ENCODE measurements at regions not wholly inside any gene's neighbourhood (a gene's known extent, or its start where the extent isn't known, plus 50 kb on each side); places are given as distances from the start of the nearest gene placed in this dataset.

- no peaks in the 10 kb centered on the region for H3K27me3 Mint-ChIP-seq (ENCODE audit: insufficient read depth, unreplicated experiment)
- TF ChIP-seq, protein P1, sequence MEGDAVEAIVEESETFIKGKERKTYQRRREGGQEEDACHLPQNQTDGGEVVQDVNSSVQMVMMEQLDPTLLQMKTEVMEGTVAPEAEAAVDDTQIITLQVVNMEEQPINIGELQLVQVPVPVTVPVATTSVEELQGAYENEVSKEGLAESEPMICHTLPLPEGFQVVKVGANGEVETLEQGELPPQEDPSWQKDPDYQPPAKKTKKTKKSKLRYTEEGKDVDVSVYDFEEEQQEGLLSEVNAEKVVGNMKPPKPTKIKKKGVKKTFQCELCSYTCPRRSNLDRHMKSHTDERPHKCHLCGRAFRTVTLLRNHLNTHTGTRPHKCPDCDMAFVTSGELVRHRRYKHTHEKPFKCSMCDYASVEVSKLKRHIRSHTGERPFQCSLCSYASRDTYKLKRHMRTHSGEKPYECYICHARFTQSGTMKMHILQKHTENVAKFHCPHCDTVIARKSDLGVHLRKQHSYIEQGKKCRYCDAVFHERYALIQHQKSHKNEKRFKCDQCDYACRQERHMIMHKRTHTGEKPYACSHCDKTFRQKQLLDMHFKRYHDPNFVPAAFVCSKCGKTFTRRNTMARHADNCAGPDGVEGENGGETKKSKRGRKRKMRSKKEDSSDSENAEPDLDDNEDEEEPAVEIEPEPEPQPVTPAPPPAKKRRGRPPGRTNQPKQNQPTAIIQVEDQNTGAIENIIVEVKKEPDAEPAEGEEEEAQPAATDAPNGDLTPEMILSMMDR (IDR thresholded peaks at IDR 0.05; ENCODE audit: unreplicated experiment): no peak
- ChIA-PET CTCF (no interaction called here), POLR2A (no interaction called here)
- no peak overlapping the region for H3K27ac Mint-ChIP-seq (ENCODE audit: low read depth, unreplicated experiment)
- no peak for DNase-seq (ENCODE audit: unreplicated experiment)
- no peaks in the 10 kb centered on the region for H3K4me1 Mint-ChIP-seq (ENCODE audit: insufficient read depth, unreplicated experiment)
- no TSS peak for BruUV-seq (replicated peaks)
- H3K36me3 Mint-ChIP-seq (ENCODE audit: insufficient read depth, unreplicated experiment): peaks cover 6% of the 10 kb centered on the region
- H3K9me3 Mint-ChIP-seq (ENCODE audit: unreplicated experiment): peaks cover 19% of the 10 kb centered on the region
- intact Hi-C loops (cut with micrococcal nuclease): no loop called here
- no peak overlapping the region for H3K4me3 Mint-ChIP-seq (ENCODE audit: unreplicated experiment)
Measured at GRCh38 chr18:78906066-78906465, 73.6 kb upstream of the SALL3 start.

GRCh38 chr18:78908462-78909260, 71.0 kb upstream of the SALL3 start:
- Mint-ChIP-seq H3K9me3 (ENCODE audit: unreplicated experiment) (peaks cover 8% of the 10 kb centered on the region), H3K27ac (ENCODE audit: low read depth, unreplicated experiment) (no peak overlapping the region), H3K4me1 (ENCODE audit: insufficient read depth, unreplicated experiment) (no peaks in the 10 kb centered on the region), H3K27me3 (ENCODE audit: insufficient read depth, unreplicated experiment) (no peaks in the 10 kb centered on the region), H3K36me3 (ENCODE audit: insufficient read depth, unreplicated experiment) (no peaks in the 10 kb centered on the region), H3K4me3 (ENCODE audit: unreplicated experiment) (no peak overlapping the region)
- ChIA-PET POLR2A (no interaction called here), CTCF (interaction anchor here (0.7 to 1.2 kb wide), 4 partner anchors 33 to 635 kb away, joined by 3 to 4 read pairs (median 3); no protein-coding TSS in a partner anchor)
- no peak for DNase-seq (ENCODE audit: unreplicated experiment)
- TF ChIP-seq, protein P1 (IDR thresholded peaks at IDR 0.05; ENCODE audit: unreplicated experiment): no peak
- intact Hi-C loops (cut with micrococcal nuclease): no loop called here
- BruUV-seq (replicated peaks): no TSS peak

DNA sequence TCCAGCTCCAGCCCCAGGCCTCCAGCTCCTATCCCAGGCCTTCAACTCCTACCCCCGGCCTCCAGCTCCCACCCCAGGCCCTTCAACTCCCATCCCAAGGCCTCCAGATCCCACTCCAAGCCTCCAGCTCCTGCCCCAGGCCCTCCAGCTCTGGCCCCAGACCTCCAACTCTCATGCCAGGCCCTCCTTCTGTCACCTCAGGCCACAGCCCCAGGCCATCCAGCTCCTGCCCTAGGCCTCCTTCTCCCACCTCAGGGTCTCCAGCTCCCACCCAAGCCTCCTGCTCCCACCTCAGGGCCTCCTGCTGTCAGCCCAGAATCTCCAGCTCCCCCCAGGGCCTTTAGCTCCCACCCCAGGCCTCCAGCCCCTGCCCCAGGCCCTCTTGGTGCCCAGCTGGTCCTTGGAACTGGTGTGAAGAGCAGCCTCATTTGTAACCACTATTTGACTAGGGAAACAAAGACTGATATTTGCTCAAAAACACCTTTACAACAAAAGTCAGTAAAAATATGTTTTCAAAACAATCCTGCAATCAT, 67.8 kb upstream of the SALL3 start:
- DNase-seq (ENCODE audit: unreplicated experiment): no peak
- H3K4me3 Mint-ChIP-seq (ENCODE audit: unreplicated experiment): no peak overlapping the region
- H3K27ac Mint-ChIP-seq (ENCODE audit: low read depth, unreplicated experiment): no peak overlapping the region
- H3K36me3 Mint-ChIP-seq (ENCODE audit: insufficient read depth, unreplicated experiment): no peaks in the 10 kb centered on the region
- no peaks in the 10 kb centered on the region for H3K27me3 Mint-ChIP-seq (ENCODE audit: insufficient read depth, unreplicated experiment)
- CTCF ChIA-PET: interaction anchor here (0.9 kb wide), 1 partner anchor 23 kb away, joined by 3 read pairs; no protein-coding TSS in a partner anchor
- H3K9me3 Mint-ChIP-seq (ENCODE audit: unreplicated experiment): peaks cover 17% of the 10 kb centered on the region
- POLR2A ChIA-PET: no interaction called here
- TF ChIP-seq, protein P1 (IDR thresholded peaks at IDR 0.05; ENCODE audit: unreplicated experiment): no peak
- BruUV-seq (replicated peaks): no TSS peak
- intact Hi-C loops (cut with micrococcal nuclease): no loop called here
- no peaks in the 10 kb centered on the region for H3K4me1 Mint-ChIP-seq (ENCODE audit: insufficient read depth, unreplicated experiment)

- no peak for DNase-seq (ENCODE audit: unreplicated experiment)
- no peaks in the 10 kb centered on the region for H3K27me3 Mint-ChIP-seq (ENCODE audit: insufficient read depth, unreplicated experiment)
- H3K36me3 Mint-ChIP-seq (ENCODE audit: insufficient read depth, unreplicated experiment): no peaks in the 10 kb centered on the region
- intact Hi-C loops (cut with micrococcal nuclease): no loop called here
- H3K4me3 Mint-ChIP-seq (ENCODE audit: unreplicated experiment): no peak overlapping the region
- H3K27ac Mint-ChIP-seq (ENCODE audit: low read depth, unreplicated experiment): no peak overlapping the region
- no peaks in the 10 kb centered on the region for H3K4me1 Mint-ChIP-seq (ENCODE audit: insufficient read depth, unreplicated experiment)
- peaks cover 23% of the 10 kb centered on the region for H3K9me3 Mint-ChIP-seq (ENCODE audit: unreplicated experiment)
- POLR2A ChIA-PET: no interaction called here
- BruUV-seq (replicated peaks): no TSS peak
- TF ChIP-seq, protein P1 (IDR thresholded peaks at IDR 0.05; ENCODE audit: unreplicated experiment): no peak
- CTCF ChIA-PET: interaction anchor here (0.9 kb wide), 1 partner anchor 23 kb away, joined by 3 read pairs; no protein-coding TSS in a partner anchor
Measured at GRCh38 chr18:78912336-78912735, 67.3 kb upstream of the SALL3 start.

All from MCF 10A (cell line).